Endothelial cell of umbilical vein (primary cell): ENCODE measurements at regions not wholly inside any gene's neighbourhood (a gene's known extent, or its start where the extent isn't known, plus 50 kb on each side); places are given as distances from the start of the nearest gene placed in this dataset.

Source experiments
- BruUV-seq: library from RNA; stranded (reverse); fragments of 400-500 nt; replicated peaks from 2 replicates; lab custom pipeline; 2021; lab: Mats Ljungman, UMichigan
- CTCF ChIA-PET: fragments of 300-600, 350-600 bp; sonication (Branson Sonifier 250); formaldehyde crosslinking; loops from one replicate; lab custom pipeline; 2021; ENCODE audit warnings: antibody characterized with exemption, inconsistent platforms; lab: Charles Lee
- POLR2A ChIA-PET: fragments of 300-600, 350-600 bp; sonication (Branson Sonifier 250); formaldehyde crosslinking; loops from one replicate; lab custom pipeline; 2021; ENCODE audit warnings: antibody characterized with exemption, inconsistent platforms; lab: Charles Lee
- DNase-seq: peaks from one replicate; pipeline ENCODE4 v3.0.0-alpha.2; 2011; ENCODE audit warnings: low read depth, low spot score
- FAIRE-seq: peaks from 2 replicates; lab custom pipeline; 2011; peaks lifted over from hg19 to GRCh38; lab: Jason Lieb, UNC
- H2AFZ ChIP-seq: 2 replicates; pipeline ENCODE4 v1.6.0; 2012; ENCODE audit warnings: low read depth, low read length, control low read depth, inconsistent platforms
- H3K27ac ChIP-seq: 2 replicates; pipeline ENCODE4 v1.5.1; 2011; ENCODE audit warnings: low read depth, mild to moderate bottlenecking, control low read depth, low read length, moderate library complexity; ENCODE audit not compliant: insufficient read depth
- H3K27me3 ChIP-seq, 2 experiments: 2 replicates each; pipeline versions ENCODE4 v1.6.0 to v1.6.1; 2011; ENCODE audit warnings: low read length in 2 of 2, mixed read lengths in 1 of 2; ENCODE audit not compliant: control insufficient read depth in 2 of 2, insufficient read depth in 2 of 2
- H3K36me3 ChIP-seq, 2 experiments: 2 replicates in 1 of 2; 3 replicates in 1 of 2; pipeline ENCODE4 v1.5.1; 2011; ENCODE audit warnings: low read length in 2 of 2, mild to moderate bottlenecking in 1 of 2, moderate library complexity in 1 of 2; ENCODE audit not compliant: control insufficient read depth in 2 of 2, insufficient read depth in 2 of 2; ENCODE audit errors: extremely low read depth in 1 of 2
- H3K4me1 ChIP-seq: 3 replicates; pipeline ENCODE4 v1.5.1; 2011; ENCODE audit warnings: mild to moderate bottlenecking, low read length; ENCODE audit not compliant: control insufficient read depth, insufficient read depth; ENCODE audit errors: extremely low read depth
- H3K4me2 ChIP-seq: 2 replicates; pipeline ENCODE4 v1.6.1; 2011; ENCODE audit warnings: low read length, control low read depth, mixed read lengths; ENCODE audit not compliant: insufficient read depth
- H3K4me3 ChIP-seq, 3 experiments: fragments of 200-600 bp in 1 of 3; sonication (generic), shearing (Covaris generic) in 1 of 3; replicated peaks in 1 of 3; 2 replicates each; pipeline ENCODE4 v1.5.1; 2011 to 2016; ENCODE audit warnings: control low read depth in 3 of 3, low read length in 3 of 3, mild to moderate bottlenecking in 2 of 3, inconsistent platforms in 1 of 3, low read depth in 1 of 3, moderate library complexity in 1 of 3; ENCODE audit not compliant: insufficient read depth in 1 of 3
- H3K79me2 ChIP-seq: 2 replicates; pipeline ENCODE4 v1.6.0; 2012; ENCODE audit warnings: low read length, inconsistent platforms; ENCODE audit not compliant: control insufficient read depth, insufficient read depth
- H3K9ac ChIP-seq: replicated peaks from 2 replicates; pipeline ENCODE3; 2011; ENCODE audit warnings: low read length, control low read depth; ENCODE audit not compliant: insufficient read depth; ENCODE audit errors: extremely low read depth
- H3K9me1 ChIP-seq: replicated peaks from 3 replicates; pipeline ENCODE4 v1.6.0; 2011; ENCODE audit warnings: mild to moderate bottlenecking, low read length; ENCODE audit not compliant: control insufficient read depth, insufficient read depth; ENCODE audit errors: extremely low read depth
- H3K9me3 ChIP-seq: replicated peaks from 2 replicates; pipeline ENCODE4 v1.5.1; 2012; ENCODE audit warnings: low read length, inconsistent platforms; ENCODE audit not compliant: control insufficient read depth, insufficient read depth
- H4K20me1 ChIP-seq: replicated peaks from 2 replicates; pipeline ENCODE3; 2011; ENCODE audit warnings: mild to moderate bottlenecking, low read length; ENCODE audit not compliant: control insufficient read depth, insufficient read depth; ENCODE audit errors: extremely low read depth
- EZH2 ChIP-seq: IDR thresholded peaks from 2 replicates; pipeline ENCODE4 v1.6.1; 2012; ENCODE audit warnings: borderline replicate concordance, low read depth, mild to moderate bottlenecking, moderate library complexity, low read length, inconsistent platforms; ENCODE audit not compliant: severe bottlenecking
- FOS ChIP-seq: IDR thresholded peaks from 2 replicates; pipeline ENCODE4 v1.6.1; 2011; ENCODE audit warnings: mild to moderate bottlenecking, low read length, moderate library complexity, borderline replicate concordance; ENCODE audit not compliant: insufficient read depth
- GATA2 ChIP-seq: IDR thresholded peaks from 2 replicates; pipeline ENCODE4 v1.7.0; 2011; ENCODE audit warnings: low read depth, mild to moderate bottlenecking, moderate library complexity, mixed read lengths, low read length; ENCODE audit not compliant: insufficient read length, insufficient read depth
- JUN ChIP-seq: IDR thresholded peaks from 2 replicates; pipeline ENCODE4 v1.6.1; 2011; ENCODE audit warnings: borderline replicate concordance, low read depth; ENCODE audit not compliant: insufficient read length, insufficient read depth
- MYC ChIP-seq: IDR thresholded peaks from one replicate; pipeline ENCODE4 v1.6.1; 2011; ENCODE audit warnings: mild to moderate bottlenecking, low read depth, low read length
- POLR2A ChIP-seq: IDR thresholded peaks from 2 replicates; pipeline ENCODE4 v1.6.1; 2012; ENCODE audit warnings: low read depth, mild to moderate bottlenecking, control low read depth, low read length
- POLR2AphosphoS5 ChIP-seq: IDR thresholded peaks from 2 replicates; pipeline ENCODE4 v1.6.1; 2012; ENCODE audit warnings: low read depth, mild to moderate bottlenecking, control low read depth, low read length, moderate library complexity; ENCODE audit not compliant: insufficient read depth
- dilution Hi-C: fragments of 300-500 bp; cut with MboI; formaldehyde crosslinking; loops from one replicate; pipeline ENCODE4 v1.15.0; 2019; ENCODE audit warnings: low sequenced_read_pairs; ENCODE audit not compliant: extremely low pct_ligation_motif_present
- intact Hi-C: fragments of 100-400 bp; cut with micrococcal nuclease; formaldehyde crosslinking; loops from one replicate; pipeline ENCODE4 v1.10.0; 2022
- TF ChIP-seq, protein P1 (sequence below): IDR thresholded peaks from 2 replicates; pipeline ENCODE4 v1.6.1; 2011; ENCODE audit not compliant: insufficient read depth, insufficient read length
- TF ChIP-seq, protein P2 (sequence below), 2 donors: IDR thresholded peaks; 1 replicate in 1 of 2; 2 replicates in 1 of 2; pipeline ENCODE4 v1.5.1; 2011; ENCODE audit warnings: low read length in 2 of 2, mild to moderate bottlenecking in 2 of 2, moderate library complexity in 2 of 2, control low read depth in 1 of 2, inconsistent platforms in 1 of 2, low read depth in 1 of 2; ENCODE audit not compliant: insufficient read depth in 1 of 2; ENCODE audit errors: extremely low read depth in 1 of 2

DNA sequence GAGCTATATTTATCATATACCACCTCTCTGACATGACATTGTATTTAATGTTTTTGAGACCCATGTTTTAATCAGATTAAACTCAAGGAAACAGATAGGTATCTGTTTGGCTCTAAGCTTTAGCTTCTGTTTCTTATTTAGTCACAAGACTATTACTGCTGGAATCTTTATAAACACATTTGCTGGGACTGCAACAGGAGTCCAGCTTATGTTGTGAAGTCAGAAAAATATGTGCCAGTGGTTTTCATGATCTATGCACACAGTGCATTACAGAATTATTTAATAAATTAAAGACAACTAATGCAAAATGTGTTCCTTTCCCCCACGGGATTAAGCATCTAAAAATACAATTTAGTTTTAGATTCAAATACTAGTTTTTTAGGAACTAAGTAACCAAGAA lies 338.9 kb downstream of the ZEB2 start:
- dilution Hi-C loops: no loop called here
- FAIRE-seq: no peak

More for the DNA sequence above, 338.9 kb downstream of the ZEB2 start:
- Histone ChIP-seq H3K9me1 (no peaks in the 10 kb centered on the region), H3K4me3 (no peak overlapping the region), H2AFZ (no peak overlapping the region), H3K4me1 (no peaks in the 10 kb centered on the region), H3K9me3 (no peaks in the 10 kb centered on the region), H4K20me1 (no peaks in the 10 kb centered on the region), H3K79me2 (no peaks in the 10 kb centered on the region), H3K9ac (no peak overlapping the region), H3K27ac (no peak overlapping the region), H3K36me3 (no peaks in the 10 kb centered on the region), H3K4me2 (no peak overlapping the region), H3K27me3 (no peaks in the 10 kb centered on the region)
- ChIA-PET POLR2A (no interaction called here), CTCF (interaction anchor here (0.6 to 1.4 kb wide), 2 partner anchors 13 to 187 kb away, joined by 3 to 4 read pairs; no protein-coding TSS in a partner anchor)
- BruUV-seq: no TSS peak
- no peak for TF ChIP-seq EZH2
- no peak for TF ChIP-seq POLR2AphosphoS5
- TF ChIP-seq GATA2: no peak
- no peak for TF ChIP-seq MYC
- TF ChIP-seq, protein P1, sequence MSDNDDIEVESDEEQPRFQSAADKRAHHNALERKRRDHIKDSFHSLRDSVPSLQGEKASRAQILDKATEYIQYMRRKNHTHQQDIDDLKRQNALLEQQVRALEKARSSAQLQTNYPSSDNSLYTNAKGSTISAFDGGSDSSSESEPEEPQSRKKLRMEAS: no peak
- TF ChIP-seq, protein P2, sequence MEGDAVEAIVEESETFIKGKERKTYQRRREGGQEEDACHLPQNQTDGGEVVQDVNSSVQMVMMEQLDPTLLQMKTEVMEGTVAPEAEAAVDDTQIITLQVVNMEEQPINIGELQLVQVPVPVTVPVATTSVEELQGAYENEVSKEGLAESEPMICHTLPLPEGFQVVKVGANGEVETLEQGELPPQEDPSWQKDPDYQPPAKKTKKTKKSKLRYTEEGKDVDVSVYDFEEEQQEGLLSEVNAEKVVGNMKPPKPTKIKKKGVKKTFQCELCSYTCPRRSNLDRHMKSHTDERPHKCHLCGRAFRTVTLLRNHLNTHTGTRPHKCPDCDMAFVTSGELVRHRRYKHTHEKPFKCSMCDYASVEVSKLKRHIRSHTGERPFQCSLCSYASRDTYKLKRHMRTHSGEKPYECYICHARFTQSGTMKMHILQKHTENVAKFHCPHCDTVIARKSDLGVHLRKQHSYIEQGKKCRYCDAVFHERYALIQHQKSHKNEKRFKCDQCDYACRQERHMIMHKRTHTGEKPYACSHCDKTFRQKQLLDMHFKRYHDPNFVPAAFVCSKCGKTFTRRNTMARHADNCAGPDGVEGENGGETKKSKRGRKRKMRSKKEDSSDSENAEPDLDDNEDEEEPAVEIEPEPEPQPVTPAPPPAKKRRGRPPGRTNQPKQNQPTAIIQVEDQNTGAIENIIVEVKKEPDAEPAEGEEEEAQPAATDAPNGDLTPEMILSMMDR (IDR thresholded peaks at IDR 0.05; ENCODE audit: extremely low read depth in 1 of 2, insufficient read depth in 1 of 2, low read depth in 1 of 2, low read length in 2 of 2): no peak
- no peak for TF ChIP-seq FOS
- no peak for TF ChIP-seq POLR2A
- no peak for TF ChIP-seq JUN
- peak; percentile 10 for DNase-seq
- intact Hi-C loops: no loop called here
